Astrocyte (in vitro differentiated cells and primary cell): ENCODE measurements at regions not wholly inside any gene's neighbourhood (a gene's known extent, or its start where the extent isn't known, plus 50 kb on each side); places are given as distances from the start of the nearest gene placed in this dataset.

Experiments
- DNase-seq: peaks from one replicate; pipeline ENCODE4 v3.0.0-alpha.2; 2010; ENCODE audit warnings: low read depth
- FAIRE-seq: peaks from 2 replicates; lab custom pipeline; 2011; peaks lifted over from hg19 to GRCh38; lab: Jason Lieb, UNC
- H2AFZ ChIP-seq: 2 replicates; pipeline ENCODE4 v1.6.0; 2012; ENCODE audit warnings: low read depth, low read length, inconsistent platforms
- H3K27ac ChIP-seq: 2 replicates; pipeline ENCODE4 v1.5.1; 2011; ENCODE audit warnings: low read depth, low read length, inconsistent platforms
- H3K27me3 ChIP-seq: 2 replicates; pipeline ENCODE4 v1.6.0; 2011; ENCODE audit warnings: low read length, inconsistent platforms; ENCODE audit not compliant: insufficient read depth
- H3K36me3 ChIP-seq: 2 replicates; pipeline ENCODE4 v1.5.1; 2011; ENCODE audit warnings: low read length, inconsistent platforms; ENCODE audit not compliant: insufficient read depth
- H3K4me1 ChIP-seq: 2 replicates; pipeline ENCODE4 v1.5.1; 2011; ENCODE audit warnings: low read length, inconsistent platforms; ENCODE audit not compliant: insufficient read depth
- H3K4me2 ChIP-seq: 2 replicates; pipeline ENCODE4 v1.6.0; 2012; ENCODE audit warnings: low read length, inconsistent platforms
- H3K4me3 ChIP-seq: 2 replicates; pipeline ENCODE4 v1.5.1; 2011; ENCODE audit warnings: low read depth, mild to moderate bottlenecking, low read length, inconsistent platforms; ENCODE audit not compliant: insufficient read depth
- H3K79me2 ChIP-seq: 2 replicates; pipeline ENCODE4 v1.6.0; 2012; ENCODE audit warnings: mild to moderate bottlenecking, low read length, inconsistent platforms; ENCODE audit not compliant: insufficient read depth
- H3K9ac ChIP-seq: 2 replicates; pipeline ENCODE4 v1.6.0; 2012; ENCODE audit warnings: mild to moderate bottlenecking, low read length, inconsistent platforms
- H3K9me3 ChIP-seq: 2 replicates; pipeline ENCODE4 v1.5.1; 2012; ENCODE audit warnings: low read depth, mild to moderate bottlenecking, low read length, inconsistent platforms; ENCODE audit not compliant: insufficient read depth
- H4K20me1 ChIP-seq: 2 replicates; pipeline ENCODE4 v1.6.0; 2012; ENCODE audit warnings: low read length, inconsistent platforms; ENCODE audit not compliant: insufficient read depth
- H3K27ac Mint-ChIP-seq: one replicate; pipeline ENCODE4 v1.8.0; 2021; ENCODE audit warnings: mild to moderate bottlenecking, mixed read lengths; ENCODE audit not compliant: unreplicated experiment
- H3K27me3 Mint-ChIP-seq: one replicate; pipeline ENCODE4 v1.8.0; 2021; ENCODE audit warnings: low read depth, mixed read lengths; ENCODE audit not compliant: unreplicated experiment
- H3K36me3 Mint-ChIP-seq: one replicate; pipeline ENCODE4 v1.8.0; 2021; ENCODE audit warnings: low read depth, mixed read lengths; ENCODE audit not compliant: unreplicated experiment
- H3K4me1 Mint-ChIP-seq: one replicate; pipeline ENCODE4 v1.8.0; 2021; ENCODE audit warnings: low read depth, mixed read lengths; ENCODE audit not compliant: unreplicated experiment
- H3K4me3 Mint-ChIP-seq: one replicate; pipeline ENCODE4 v1.8.0; 2021; ENCODE audit warnings: mild to moderate bottlenecking, moderate library complexity, mixed read lengths; ENCODE audit not compliant: unreplicated experiment
- H3K9me3 Mint-ChIP-seq: one replicate; pipeline ENCODE4 v1.8.0; 2021; ENCODE audit warnings: mild to moderate bottlenecking, mixed read lengths; ENCODE audit not compliant: unreplicated experiment
- EZH2 ChIP-seq: IDR thresholded peaks from 2 replicates; pipeline ENCODE4 v1.6.1; 2012; ENCODE audit warnings: mild to moderate bottlenecking, low read length, inconsistent platforms; ENCODE audit not compliant: insufficient read depth
- TF ChIP-seq, protein P1 (sequence below): IDR thresholded peaks from 2 replicates; pipeline ENCODE4 v1.5.1; 2011; ENCODE audit warnings: low read depth, mild to moderate bottlenecking, inconsistent platforms, low read length, moderate library complexity; ENCODE audit not compliant: insufficient read depth

DNA sequence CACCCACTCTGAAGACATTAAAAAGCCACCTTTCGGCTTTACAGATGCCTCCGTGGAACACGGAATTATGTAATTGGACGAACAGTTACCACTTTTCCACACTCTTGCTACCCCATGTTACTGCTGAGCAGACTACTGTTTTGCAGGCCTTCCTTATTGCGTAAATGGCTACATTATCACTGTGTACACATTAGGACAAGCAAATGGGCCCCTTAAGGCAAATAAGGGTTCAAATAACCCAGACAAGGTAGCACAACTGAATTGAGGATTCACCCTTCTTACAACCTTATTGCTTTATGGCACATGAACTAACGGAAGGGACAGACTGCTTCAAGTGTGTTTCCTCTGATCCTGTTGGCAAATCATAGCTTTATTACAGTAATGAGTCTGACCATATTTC lies 832.2 kb upstream of the FANCL start:
- Mint-ChIP-seq H3K36me3 (no peaks in the 10 kb centered on the region), H3K27ac (no peak overlapping the region), H3K4me1 (no peaks in the 10 kb centered on the region), H3K9me3 (peaks cover 3% of the 10 kb centered on the region), H3K4me3 (no peak overlapping the region), H3K27me3 (peaks cover 1% of the 10 kb centered on the region)
- no peak for FAIRE-seq
- Histone ChIP-seq H3K27ac (no peak overlapping the region), H3K79me2 (no peaks in the 10 kb centered on the region), H4K20me1 (no peaks in the 10 kb centered on the region), H3K4me3 (no peak overlapping the region), H3K9me3 (no peaks in the 10 kb centered on the region), H3K27me3 (no peaks in the 10 kb centered on the region), H3K36me3 (no peaks in the 10 kb centered on the region), H2AFZ (no peak overlapping the region), H3K4me2 (no peak overlapping the region), H3K9ac (no peak overlapping the region), H3K4me1 (no peaks in the 10 kb centered on the region)
- DNase-seq = no peak
- TF ChIP-seq, protein P1, sequence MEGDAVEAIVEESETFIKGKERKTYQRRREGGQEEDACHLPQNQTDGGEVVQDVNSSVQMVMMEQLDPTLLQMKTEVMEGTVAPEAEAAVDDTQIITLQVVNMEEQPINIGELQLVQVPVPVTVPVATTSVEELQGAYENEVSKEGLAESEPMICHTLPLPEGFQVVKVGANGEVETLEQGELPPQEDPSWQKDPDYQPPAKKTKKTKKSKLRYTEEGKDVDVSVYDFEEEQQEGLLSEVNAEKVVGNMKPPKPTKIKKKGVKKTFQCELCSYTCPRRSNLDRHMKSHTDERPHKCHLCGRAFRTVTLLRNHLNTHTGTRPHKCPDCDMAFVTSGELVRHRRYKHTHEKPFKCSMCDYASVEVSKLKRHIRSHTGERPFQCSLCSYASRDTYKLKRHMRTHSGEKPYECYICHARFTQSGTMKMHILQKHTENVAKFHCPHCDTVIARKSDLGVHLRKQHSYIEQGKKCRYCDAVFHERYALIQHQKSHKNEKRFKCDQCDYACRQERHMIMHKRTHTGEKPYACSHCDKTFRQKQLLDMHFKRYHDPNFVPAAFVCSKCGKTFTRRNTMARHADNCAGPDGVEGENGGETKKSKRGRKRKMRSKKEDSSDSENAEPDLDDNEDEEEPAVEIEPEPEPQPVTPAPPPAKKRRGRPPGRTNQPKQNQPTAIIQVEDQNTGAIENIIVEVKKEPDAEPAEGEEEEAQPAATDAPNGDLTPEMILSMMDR = no peak

DNA sequence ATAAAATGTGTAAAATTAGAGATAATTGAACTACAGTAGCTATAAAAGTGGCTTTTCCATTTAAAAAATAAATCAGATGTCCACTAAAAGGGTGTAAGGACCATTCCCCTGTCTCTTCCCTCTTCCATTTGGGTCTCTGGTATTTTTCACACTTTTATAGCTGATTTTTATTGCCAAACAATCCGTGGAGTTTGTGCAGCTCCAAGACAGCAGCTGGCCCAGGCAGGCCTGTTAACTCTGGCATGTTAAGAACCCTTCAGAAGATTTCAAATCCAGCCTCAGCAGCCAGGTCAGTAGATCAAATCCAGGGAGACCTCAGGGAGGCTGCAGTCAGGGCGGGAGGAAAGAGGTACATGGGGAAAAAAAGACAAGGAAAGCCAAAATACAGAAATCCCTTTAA lies 827.1 kb upstream of the FANCL start:
- Histone ChIP-seq H2AFZ (no peak overlapping the region), H3K9ac (no peak overlapping the region), H3K27me3 (no peaks in the 10 kb centered on the region), H3K36me3 (no peaks in the 10 kb centered on the region), H3K9me3 (no peaks in the 10 kb centered on the region), H3K4me3 (no peak overlapping the region), H4K20me1 (no peaks in the 10 kb centered on the region), H3K27ac (no peak overlapping the region), H3K79me2 (no peaks in the 10 kb centered on the region), H3K4me2 (no peak overlapping the region), H3K4me1 (no peaks in the 10 kb centered on the region)
- DNase-seq (no peak), FAIRE-seq (no peak)
- TF ChIP-seq, protein P1 = no peak
- TF ChIP-seq EZH2 = no peak
- no peaks in the 10 kb centered on the region for H3K27me3 Mint-ChIP-seq
- H3K36me3 Mint-ChIP-seq = peaks cover 2% of the 10 kb centered on the region
- H3K4me3 Mint-ChIP-seq = no peak overlapping the region
- H3K9me3 Mint-ChIP-seq = peaks cover 3% of the 10 kb centered on the region
- no peaks in the 10 kb centered on the region for H3K4me1 Mint-ChIP-seq
- H3K27ac Mint-ChIP-seq = no peak overlapping the region

DNA sequence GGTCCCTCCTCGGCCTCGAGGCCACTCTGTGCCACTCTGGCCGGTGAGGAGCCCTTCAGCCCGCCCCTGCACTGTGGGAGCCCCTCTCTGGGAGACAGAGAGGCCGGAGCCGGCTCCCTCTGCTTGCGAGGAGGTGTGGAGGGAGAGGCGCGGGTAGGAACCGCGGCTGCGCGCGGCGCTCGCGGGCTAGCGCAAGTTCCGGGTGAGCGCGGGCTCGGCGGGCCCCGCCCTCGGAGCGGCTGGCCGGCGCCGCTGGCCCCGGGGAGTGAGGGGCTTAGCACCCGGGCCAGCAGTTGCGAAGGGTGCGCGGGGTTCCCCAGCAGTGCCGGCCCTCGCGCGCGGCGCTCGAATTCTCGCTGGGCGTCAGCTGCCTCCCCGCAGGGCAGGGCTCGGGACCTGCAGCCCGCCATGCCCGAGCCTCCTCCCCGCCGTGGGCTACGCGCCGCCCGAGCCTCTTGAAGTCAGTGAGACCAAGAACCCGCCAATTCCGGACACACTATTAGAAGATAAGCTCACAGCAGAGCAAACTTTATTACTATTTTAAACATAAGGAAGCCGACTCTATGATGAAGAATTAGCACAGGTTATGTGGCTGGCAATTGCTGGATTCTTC lies 825.8 kb upstream of the FANCL start:
- H3K9me3 Mint-ChIP-seq = no peaks in the 10 kb centered on the region
- H3K9me3 ChIP-seq = no peaks in the 10 kb centered on the region
- no peaks in the 10 kb centered on the region for H3K36me3 ChIP-seq
- H2AFZ ChIP-seq = no peak overlapping the region
- no peak overlapping the region for H3K4me3 ChIP-seq
- H3K4me2 ChIP-seq = no peak overlapping the region
- no peak for DNase-seq
- TF ChIP-seq EZH2 = no peak
- no peak overlapping the region for H3K27ac Mint-ChIP-seq
- H3K27ac ChIP-seq = no peak overlapping the region
- H3K4me3 Mint-ChIP-seq = no peak overlapping the region
- H3K79me2 ChIP-seq = no peaks in the 10 kb centered on the region
- H3K27me3 ChIP-seq = no peaks in the 10 kb centered on the region
- H3K9ac ChIP-seq = no peak overlapping the region
- peaks cover 2% of the 10 kb centered on the region for H3K36me3 Mint-ChIP-seq
- H3K4me1 Mint-ChIP-seq = no peaks in the 10 kb centered on the region
- no peaks in the 10 kb centered on the region for H3K4me1 ChIP-seq
- no peak for FAIRE-seq
- H4K20me1 ChIP-seq = no peaks in the 10 kb centered on the region
- no peaks in the 10 kb centered on the region for H3K27me3 Mint-ChIP-seq
